ENCODE measurements at regions not wholly inside any gene's neighbourhood (a gene's known extent, or its start where the extent isn't known, plus 50 kb on each side); places are given as distances from the start of the nearest gene placed in this dataset.
A peak's percentile ranks its signal among the peaks of the same experiment; 100 is the strongest.

DNA sequence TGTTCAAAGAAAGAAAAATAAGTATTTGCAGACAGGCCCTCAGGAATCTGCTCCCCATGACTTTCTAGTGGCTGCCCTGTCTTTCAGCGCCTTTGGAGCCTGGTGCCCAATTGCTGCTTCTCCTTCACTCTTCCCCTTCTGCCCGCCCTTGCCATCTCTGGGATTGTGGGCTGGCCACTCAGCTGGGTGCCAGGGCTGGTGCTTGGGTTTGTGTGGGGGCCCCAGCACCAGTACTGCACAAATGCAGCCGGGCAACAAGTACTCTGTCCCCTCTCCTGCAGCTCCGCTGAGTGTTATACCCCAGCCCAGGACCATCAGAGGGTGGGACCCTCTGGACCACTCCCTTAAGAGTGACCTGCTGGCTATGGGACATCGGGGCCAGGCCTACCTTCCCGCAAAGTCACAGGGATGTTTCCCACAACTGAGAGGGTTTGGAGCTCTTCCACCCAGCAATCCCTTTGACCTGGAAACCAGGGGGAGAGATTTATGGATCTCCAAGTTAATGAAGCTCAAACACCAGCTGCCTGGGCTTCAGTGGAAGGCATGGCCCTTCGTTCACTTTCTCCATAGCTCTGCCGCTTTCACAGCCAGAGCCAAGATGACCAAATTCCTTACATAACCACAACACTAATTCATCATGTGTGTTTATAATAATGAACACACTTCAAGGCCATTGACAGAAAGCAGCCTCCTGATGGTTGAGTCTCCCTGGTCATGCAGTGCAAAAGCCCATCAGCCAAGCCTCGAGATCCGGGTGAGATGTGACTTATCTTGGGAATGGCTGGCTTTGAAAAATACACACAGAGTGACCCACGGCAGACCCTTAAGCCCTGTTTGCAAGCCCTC lies 313.9 kb upstream of the ZNF32 start:
- H3K36me3 Mint-ChIP-seq (ENCODE audit: low read depth): no peaks in the 10 kb centered on the region
- peaks cover 60% of the 10 kb centered on the region for H3K27me3 Mint-ChIP-seq
- ATAC-seq (no peak), DNase-seq (no peak)
- no peak overlapping the region for H3K4me3 Mint-ChIP-seq
- H3K4me1 Mint-ChIP-seq: peaks cover 5% of the 10 kb centered on the region
- H3K9me3 ChIP-seq (ENCODE audit: control insufficient read depth, low read length, poor library complexity, severe bottlenecking): no peaks in the 10 kb centered on the region
- peak overlapping the region; percentile 43 for H3K27ac Mint-ChIP-seq

DNA sequence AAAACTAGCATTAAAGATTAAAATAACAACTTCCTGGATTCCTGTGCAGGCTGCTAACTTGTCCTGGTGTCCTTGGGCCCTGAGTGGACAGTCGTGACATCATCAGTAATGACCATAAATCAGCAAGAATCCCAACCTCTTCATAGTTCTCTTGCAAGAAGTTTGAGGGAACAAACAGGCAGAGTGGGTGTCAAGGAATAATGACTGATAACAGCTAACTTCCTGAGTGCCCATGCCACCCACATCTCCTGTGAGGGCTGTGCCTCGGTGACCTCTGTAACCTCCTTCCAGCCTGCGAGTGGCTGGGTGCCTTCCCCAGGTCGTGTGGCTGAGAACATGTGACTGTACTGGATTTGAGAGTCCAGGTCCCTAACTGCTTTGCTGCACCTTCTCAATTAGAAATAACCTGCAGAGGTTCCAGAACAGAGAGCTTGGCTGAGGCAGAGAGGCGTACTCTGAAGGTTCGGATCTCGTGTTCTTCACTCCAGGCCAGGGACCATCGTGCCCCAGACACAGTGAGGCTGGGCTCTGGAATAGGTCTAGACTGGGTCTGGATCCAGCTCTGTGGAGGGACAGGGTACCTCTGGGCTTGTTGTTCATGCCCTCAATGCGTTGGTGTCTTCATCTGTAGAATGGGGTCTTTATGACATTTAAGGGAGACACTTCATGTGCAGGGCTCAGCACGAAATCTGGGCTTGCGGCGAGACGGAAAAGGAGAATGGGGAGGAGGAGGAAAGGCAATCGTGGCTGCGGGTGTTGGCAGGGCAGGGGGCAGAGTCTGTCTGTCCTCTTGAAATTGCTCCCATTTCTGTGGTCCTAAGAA lies 313.1 kb upstream of the ZNF32 start:
- H3K36me3 Mint-ChIP-seq (ENCODE audit: low read depth): no peaks in the 10 kb centered on the region
- DNase-seq (no peak), ATAC-seq (no peak)
- peak overlapping the region; percentile 43 for H3K27ac Mint-ChIP-seq
- peaks cover 69% of the 10 kb centered on the region for H3K27me3 Mint-ChIP-seq
- H3K4me1 Mint-ChIP-seq: peaks cover 5% of the 10 kb centered on the region
- no peaks in the 10 kb centered on the region for H3K9me3 ChIP-seq (ENCODE audit: control insufficient read depth, low read length, poor library complexity, severe bottlenecking)
- H3K4me3 Mint-ChIP-seq: no peak overlapping the region

DNA sequence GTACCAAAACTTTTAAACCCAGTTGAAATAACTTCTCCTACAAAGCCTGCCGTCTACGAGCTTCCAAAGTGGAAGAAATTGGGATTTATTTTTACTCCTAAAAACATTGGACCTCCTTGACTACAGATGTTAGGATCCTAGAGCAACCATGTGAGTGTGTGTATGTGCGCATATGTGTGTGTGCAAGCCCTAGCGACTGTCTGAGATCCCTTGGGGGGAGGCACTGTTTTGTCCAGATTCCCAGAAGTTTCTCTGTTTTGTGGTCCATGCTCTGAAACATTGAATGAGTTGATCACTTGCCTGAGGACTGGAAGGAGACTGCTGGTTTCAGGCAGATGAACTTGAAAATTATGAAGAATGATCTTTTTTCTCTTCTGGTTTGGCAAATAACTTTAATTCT lies 312.3 kb upstream of the ZNF32 start:
- ATAC-seq: no peak
- Mint-ChIP-seq H3K36me3 (ENCODE audit: low read depth) (peaks cover under 1% of the 10 kb centered on the region), H3K27me3 (peaks cover 73% of the 10 kb centered on the region), H3K4me1 (peaks cover 5% of the 10 kb centered on the region), H3K27ac (no peak overlapping the region), H3K4me3 (no peak overlapping the region)
- DNase-seq: no peak
- H3K9me3 ChIP-seq (ENCODE audit: control insufficient read depth, low read length, poor library complexity, severe bottlenecking): no peaks in the 10 kb centered on the region

DNA sequence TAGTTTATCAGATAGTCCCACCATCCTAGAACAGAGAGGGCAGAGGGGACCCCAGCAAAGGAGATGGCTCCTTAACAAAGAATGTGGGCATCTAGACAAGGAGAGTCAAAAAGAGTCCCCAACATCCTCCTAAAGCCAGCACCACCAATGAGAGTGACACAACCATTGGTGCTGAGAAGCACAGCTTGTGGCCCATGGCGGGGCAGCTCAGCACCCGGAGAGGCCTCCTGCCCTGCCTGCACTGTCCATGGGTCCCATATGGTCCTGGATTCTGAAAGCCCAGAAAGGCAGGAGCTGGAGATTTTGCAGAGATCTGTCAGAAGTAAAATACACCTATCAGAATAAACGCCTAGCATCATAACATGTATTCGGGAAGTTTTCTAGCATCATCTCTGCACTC lies 311.8 kb upstream of the ZNF32 start:
- H3K4me3 Mint-ChIP-seq: no peak overlapping the region
- H3K4me1 Mint-ChIP-seq: peaks cover 5% of the 10 kb centered on the region
- peaks cover 4% of the 10 kb centered on the region for H3K36me3 Mint-ChIP-seq (ENCODE audit: low read depth)
- no peak for DNase-seq
- no peak for ATAC-seq
- peaks cover 73% of the 10 kb centered on the region for H3K27me3 Mint-ChIP-seq
- H3K27ac Mint-ChIP-seq: no peak overlapping the region
- H3K9me3 ChIP-seq (ENCODE audit: control insufficient read depth, low read length, poor library complexity, severe bottlenecking): no peaks in the 10 kb centered on the region

DNA sequence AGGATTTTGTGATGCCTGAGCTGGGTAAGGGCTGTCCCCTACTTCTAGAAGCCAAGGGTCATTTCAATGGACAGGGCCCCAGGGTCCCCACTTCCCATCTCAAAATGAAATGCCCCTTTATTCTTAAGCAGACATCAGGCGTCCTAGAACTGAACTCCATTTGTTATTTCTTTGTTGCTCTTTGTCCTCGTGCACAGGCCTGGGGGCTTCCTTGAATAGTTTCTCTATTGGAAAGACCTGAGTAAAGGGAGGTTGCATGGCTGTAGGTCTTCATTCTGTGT lies 311.4 kb upstream of the ZNF32 start:
- no peak overlapping the region for H3K27ac Mint-ChIP-seq
- H3K27me3 Mint-ChIP-seq: peaks cover 73% of the 10 kb centered on the region
- H3K4me3 Mint-ChIP-seq: no peak overlapping the region
- ATAC-seq (no peak), DNase-seq (no peak)
- H3K4me1 Mint-ChIP-seq: peaks cover 1% of the 10 kb centered on the region
- H3K36me3 Mint-ChIP-seq (ENCODE audit: low read depth): peaks cover 4% of the 10 kb centered on the region
- H3K9me3 ChIP-seq (ENCODE audit: control insufficient read depth, low read length, poor library complexity, severe bottlenecking): no peaks in the 10 kb centered on the region

DNA sequence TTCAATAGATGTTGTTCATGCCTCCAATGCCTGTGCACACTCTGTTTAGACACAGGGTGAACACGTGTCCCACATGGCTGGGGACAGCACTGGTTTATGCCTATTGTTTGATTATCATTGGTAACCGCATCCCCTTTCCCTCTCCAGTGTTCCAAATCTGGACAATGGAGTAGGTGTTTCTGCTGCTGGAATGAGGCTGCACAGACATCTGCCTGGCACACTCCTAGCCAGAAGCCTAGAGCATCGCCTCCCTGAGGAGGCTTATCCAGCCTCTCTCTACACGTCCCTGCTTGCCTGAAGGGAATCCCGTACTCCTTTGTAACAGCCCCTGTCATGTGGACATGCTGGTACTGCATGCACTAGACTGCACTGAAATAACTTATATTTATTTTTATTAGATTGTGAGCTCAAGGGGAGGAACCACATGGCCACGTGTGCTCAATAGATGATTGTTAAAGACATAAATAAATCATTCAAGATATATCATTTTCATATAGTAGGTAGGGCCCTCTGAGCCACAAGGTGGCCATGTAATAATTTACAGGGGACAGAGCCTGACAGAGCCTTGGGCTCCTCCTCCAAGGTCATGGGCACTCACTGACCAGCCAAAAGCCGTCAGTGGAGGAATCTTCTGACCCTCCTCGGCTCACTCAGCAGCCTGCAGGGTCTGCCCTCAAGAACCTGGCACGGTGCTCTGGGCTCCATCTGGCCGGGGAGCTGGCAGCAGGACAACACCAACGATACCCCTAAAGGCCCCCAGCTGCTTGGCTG lies 310.9 kb upstream of the ZNF32 start:
- ATAC-seq: no peak
- no peak overlapping the region for H3K4me3 Mint-ChIP-seq
- H3K36me3 Mint-ChIP-seq (ENCODE audit: low read depth): peaks cover 4% of the 10 kb centered on the region
- H3K27ac Mint-ChIP-seq: no peak overlapping the region
- no peak for DNase-seq
- peaks cover 73% of the 10 kb centered on the region for H3K27me3 Mint-ChIP-seq
- no peaks in the 10 kb centered on the region for H3K4me1 Mint-ChIP-seq
- no peaks in the 10 kb centered on the region for H3K9me3 ChIP-seq (ENCODE audit: control insufficient read depth, low read length, poor library complexity, severe bottlenecking)

DNA sequence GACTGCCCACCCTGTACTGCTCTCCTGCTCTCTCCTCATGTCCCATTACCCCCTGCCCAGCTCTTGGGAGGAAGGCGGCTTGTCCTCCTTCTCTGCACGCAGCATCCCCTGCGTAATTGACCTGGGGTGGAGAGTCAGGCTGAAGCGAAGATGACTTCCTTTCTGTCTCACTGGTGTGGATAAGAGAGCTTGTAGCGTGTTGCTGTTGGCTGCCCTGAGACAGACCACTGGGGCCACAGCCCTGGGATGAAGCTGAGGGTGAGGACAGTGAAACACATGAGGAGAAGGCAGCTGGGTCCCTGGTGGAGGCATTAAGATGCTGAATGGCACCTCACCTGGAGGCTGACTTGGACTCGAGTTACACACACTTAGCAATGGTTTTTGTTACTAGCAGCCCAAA lies 310.3 kb upstream of the ZNF32 start:
- Mint-ChIP-seq H3K27me3 (peaks cover 72% of the 10 kb centered on the region), H3K27ac (no peak overlapping the region), H3K4me3 (no peak overlapping the region), H3K4me1 (no peaks in the 10 kb centered on the region), H3K36me3 (ENCODE audit: low read depth) (peaks cover 4% of the 10 kb centered on the region)
- no peak for ATAC-seq
- H3K9me3 ChIP-seq (ENCODE audit: control insufficient read depth, low read length, poor library complexity, severe bottlenecking): no peaks in the 10 kb centered on the region
- no peak for DNase-seq

DNA sequence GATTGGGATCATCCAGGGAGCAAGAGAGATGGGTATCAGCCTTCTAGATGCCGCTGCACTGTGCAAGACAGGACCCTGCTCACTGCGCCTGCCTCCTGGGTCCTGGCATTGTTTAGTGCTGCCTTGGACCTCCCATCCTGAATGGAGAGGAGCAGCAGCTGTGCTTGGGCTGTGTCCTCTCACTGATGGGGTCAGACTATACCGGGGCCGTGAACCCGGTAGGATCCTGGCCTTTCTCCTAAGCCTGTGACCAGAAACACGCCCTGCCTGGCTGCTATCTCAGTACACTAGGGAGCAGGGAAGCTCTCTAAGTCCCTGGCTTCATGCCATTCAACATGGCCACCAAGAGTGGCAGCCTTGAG lies 309.4 kb upstream of the ZNF32 start:
- H3K4me3 Mint-ChIP-seq: no peak overlapping the region
- no peak overlapping the region for H3K27ac Mint-ChIP-seq
- peaks cover 4% of the 10 kb centered on the region for H3K36me3 Mint-ChIP-seq (ENCODE audit: low read depth)
- peaks cover 73% of the 10 kb centered on the region for H3K27me3 Mint-ChIP-seq
- no peak for DNase-seq
- ATAC-seq: no peak
- no peaks in the 10 kb centered on the region for H3K4me1 Mint-ChIP-seq
- H3K9me3 ChIP-seq (ENCODE audit: control insufficient read depth, low read length, poor library complexity, severe bottlenecking): no peaks in the 10 kb centered on the region

DNA sequence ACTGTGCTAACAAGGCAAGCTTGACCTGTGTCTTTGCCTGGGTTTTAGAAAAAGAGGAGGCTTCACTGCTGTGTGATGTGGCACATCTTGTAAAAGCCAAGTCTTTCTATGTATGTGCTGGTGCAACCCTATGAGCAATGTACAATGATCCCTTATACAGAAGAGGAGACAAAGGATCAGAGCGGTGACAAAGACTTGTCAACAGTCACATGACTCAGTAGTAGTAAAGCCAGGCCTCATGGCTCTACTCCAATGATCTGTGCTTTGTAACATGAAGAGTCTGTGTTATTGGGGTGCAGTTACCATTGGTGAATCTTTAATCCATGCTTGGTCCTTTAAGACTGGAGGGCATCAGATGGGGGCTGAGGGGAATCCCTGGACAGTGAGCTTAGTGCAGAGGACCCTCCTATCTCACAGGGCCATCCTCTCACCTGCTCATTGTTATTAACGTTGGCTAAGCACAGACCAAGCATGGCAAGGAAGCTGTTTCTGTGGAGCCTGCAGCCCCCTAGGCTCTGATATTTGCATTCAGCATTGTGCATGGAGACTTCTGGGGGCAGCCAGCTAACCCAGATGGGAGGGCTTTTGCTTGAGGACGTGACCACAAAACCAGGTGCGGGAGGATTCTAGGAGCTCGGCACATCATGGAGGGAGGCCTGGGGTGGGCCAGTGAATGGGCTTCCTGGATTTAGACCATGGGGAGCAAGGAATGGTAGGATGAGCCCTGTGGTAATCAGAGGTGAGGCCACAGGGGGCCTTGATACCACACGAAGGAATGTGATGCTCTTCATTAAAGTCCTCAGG lies 308.8 kb upstream of the ZNF32 start:
- Mint-ChIP-seq H3K27me3 (peaks cover 71% of the 10 kb centered on the region), H3K4me3 (no peak overlapping the region), H3K36me3 (ENCODE audit: low read depth) (peaks cover 4% of the 10 kb centered on the region), H3K27ac (no peak overlapping the region), H3K4me1 (no peaks in the 10 kb centered on the region)
- no peak for ATAC-seq
- no peaks in the 10 kb centered on the region for H3K9me3 ChIP-seq (ENCODE audit: control insufficient read depth, low read length, poor library complexity, severe bottlenecking)
- no peak for DNase-seq

DNA sequence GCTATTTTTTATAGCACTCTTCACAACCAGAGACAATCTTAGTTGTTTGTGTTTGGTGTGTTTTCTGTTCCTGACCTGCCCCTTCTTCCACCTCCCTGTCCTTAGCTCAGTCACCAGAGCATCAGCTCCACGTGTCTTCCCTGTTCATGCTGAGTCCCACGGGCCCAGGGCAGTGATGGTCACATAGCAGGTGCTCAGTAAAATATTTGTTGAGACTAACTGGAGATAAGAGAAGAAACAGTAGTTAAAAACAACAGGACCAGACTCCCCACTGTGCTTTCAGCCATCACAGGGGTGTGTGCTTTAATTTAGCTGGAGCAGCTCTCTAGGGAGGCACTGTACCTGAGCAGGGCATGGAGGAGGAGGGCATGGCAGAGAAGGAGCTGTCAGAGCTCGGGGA lies 307.3 kb upstream of the ZNF32 start:
- Mint-ChIP-seq H3K4me3 (no peak overlapping the region), H3K36me3 (ENCODE audit: low read depth) (peaks cover 4% of the 10 kb centered on the region), H3K27ac (peak overlapping the region; percentile 2), H3K27me3 (peaks cover 64% of the 10 kb centered on the region), H3K4me1 (peaks cover 2% of the 10 kb centered on the region)
- H3K9me3 ChIP-seq (ENCODE audit: control insufficient read depth, low read length, poor library complexity, severe bottlenecking): no peaks in the 10 kb centered on the region
- ATAC-seq (no peak), DNase-seq (no peak)

DNA sequence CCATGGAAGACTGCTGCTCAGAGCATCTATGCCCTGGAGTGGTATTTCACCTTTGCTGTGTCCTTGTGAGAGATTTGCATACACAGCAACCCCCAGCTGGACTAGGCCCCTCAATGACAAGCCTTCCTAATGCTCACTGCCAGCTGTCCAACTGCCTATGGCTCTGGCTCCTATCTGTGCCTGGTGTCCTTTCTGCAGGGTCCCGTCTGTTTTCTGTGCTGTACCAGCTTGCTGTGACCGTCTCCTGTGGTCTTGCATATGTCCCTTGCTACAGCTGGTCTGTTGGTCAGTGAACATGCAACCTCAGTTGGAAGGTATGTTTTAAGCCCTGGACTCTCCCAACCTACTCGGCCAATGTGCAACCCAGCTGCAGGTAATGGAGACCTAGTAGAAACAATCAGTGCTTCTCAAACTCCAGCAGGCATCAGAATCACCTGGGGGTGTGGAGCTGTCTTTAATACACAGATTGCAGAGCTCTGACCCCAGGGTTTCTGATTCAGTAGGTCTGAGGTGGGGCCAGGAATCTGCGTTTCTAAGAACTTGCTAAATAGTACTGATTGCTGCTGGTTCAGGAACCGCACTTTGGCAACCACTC lies 306.4 kb upstream of the ZNF32 start:
- DNase-seq (no peak), ATAC-seq (no peak)
- Mint-ChIP-seq H3K4me1 (peaks cover 2% of the 10 kb centered on the region), H3K4me3 (no peak overlapping the region), H3K27me3 (peaks cover 60% of the 10 kb centered on the region), H3K36me3 (ENCODE audit: low read depth) (peaks cover 4% of the 10 kb centered on the region), H3K27ac (no peak overlapping the region)
- no peaks in the 10 kb centered on the region for H3K9me3 ChIP-seq (ENCODE audit: control insufficient read depth, low read length, poor library complexity, severe bottlenecking)

DNA sequence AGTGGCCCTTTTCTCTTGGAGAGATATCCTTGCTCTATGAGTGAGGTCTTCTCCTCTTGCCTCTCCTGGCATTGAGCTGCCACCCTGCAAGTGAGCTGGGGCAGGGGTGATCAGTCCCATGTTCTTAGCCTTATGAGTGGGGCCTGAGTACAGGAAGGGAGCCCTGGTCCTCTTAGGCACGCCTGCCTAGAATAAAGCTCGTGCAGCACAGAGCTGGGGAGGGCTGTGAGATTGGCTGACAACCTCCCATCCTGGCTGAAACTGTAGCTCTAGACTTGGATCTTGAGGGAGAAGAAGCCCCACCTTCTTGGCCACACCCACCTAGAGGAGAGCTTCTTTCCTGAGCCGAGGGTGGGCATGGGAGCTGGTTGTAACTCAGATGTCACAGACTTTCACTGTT lies 305.0 kb upstream of the ZNF32 start:
- peaks cover 2% of the 10 kb centered on the region for H3K4me1 Mint-ChIP-seq
- ATAC-seq (no peak), DNase-seq (no peak)
- peaks cover 4% of the 10 kb centered on the region for H3K36me3 Mint-ChIP-seq (ENCODE audit: low read depth)
- no peak overlapping the region for H3K4me3 Mint-ChIP-seq
- H3K27ac Mint-ChIP-seq: no peak overlapping the region
- H3K9me3 ChIP-seq (ENCODE audit: control insufficient read depth, low read length, poor library complexity, severe bottlenecking): no peaks in the 10 kb centered on the region
- peaks cover 54% of the 10 kb centered on the region for H3K27me3 Mint-ChIP-seq

Measured in T-helper 17 cell (primary cell).